SK-N-SH (cell line): ENCODE measurements at regions not wholly inside any gene's neighbourhood (a gene's known extent, or its start where the extent isn't known, plus 50 kb on each side); places are given as distances from the start of the nearest gene placed in this dataset.

ENCODE experiments used
- EP300 ChIP-seq, 2 experiments: IDR thresholded peaks; 2 replicates each; pipeline versions ENCODE4 v1.4.0 to v1.6.1; 2012; ENCODE audit warnings: borderline replicate concordance in 1 of 2, low read depth in 1 of 2, low read length in 1 of 2
- EZH2phosphoT487 ChIP-seq: fragments of 200-600 bp; sonication (generic); IDR thresholded peaks from 2 replicates; pipeline ENCODE4 v1.6.1; 2017; ENCODE audit warnings: low read depth, mixed run types, mild to moderate bottlenecking, antibody characterized with exemption, moderate library complexity, borderline replicate concordance
- FOXJ3 ChIP-seq: sonication (generic); formaldehyde crosslinking; IDR thresholded peaks from 2 replicates; pipeline ENCODE4 v1.5.1; 2020; ENCODE audit warnings: mild to moderate bottlenecking, missing genetic modification reagents
- POLR2AphosphoS5 ChIP-seq: IDR thresholded peaks from 2 replicates; pipeline ENCODE4 v1.6.1; 2012; ENCODE audit warnings: low read depth, low read length
- RXRA ChIP-seq: IDR thresholded peaks from 2 replicates; pipeline ENCODE4 v1.4.0; 2012; ENCODE audit warnings: low read depth, mild to moderate bottlenecking, borderline replicate concordance
- SIN3A ChIP-seq: IDR thresholded peaks from 2 replicates; pipeline ENCODE4 v1.6.1; 2012; ENCODE audit warnings: low read depth, mild to moderate bottlenecking, low read length, moderate library complexity, borderline replicate concordance
- TAF1 ChIP-seq: IDR thresholded peaks from 2 replicates; pipeline ENCODE4 v1.6.1; 2012; ENCODE audit warnings: low read depth, mild to moderate bottlenecking, low read length, moderate library complexity, borderline replicate concordance
- YY1 ChIP-seq: IDR thresholded peaks from 2 replicates; pipeline ENCODE4 v1.4.0; 2012; ENCODE audit warnings: low read depth, mild to moderate bottlenecking
- TF ChIP-seq, protein P1 (sequence below): fragments of 200-600 bp; sonication (generic); IDR thresholded peaks from 2 replicates; pipeline ENCODE4 v1.6.1; 2017; ENCODE audit warnings: antibody characterized with exemption, mild to moderate bottlenecking, moderate library complexity
- TF ChIP-seq, protein P2 (sequence below): IDR thresholded peaks from 2 replicates; pipeline ENCODE4; 2012
- TF ChIP-seq, protein P3 (sequence below): IDR thresholded peaks from 2 replicates; pipeline ENCODE4 v1.6.1; 2012; ENCODE audit warnings: mild to moderate bottlenecking, low read depth, low read length, moderate library complexity

DNA sequence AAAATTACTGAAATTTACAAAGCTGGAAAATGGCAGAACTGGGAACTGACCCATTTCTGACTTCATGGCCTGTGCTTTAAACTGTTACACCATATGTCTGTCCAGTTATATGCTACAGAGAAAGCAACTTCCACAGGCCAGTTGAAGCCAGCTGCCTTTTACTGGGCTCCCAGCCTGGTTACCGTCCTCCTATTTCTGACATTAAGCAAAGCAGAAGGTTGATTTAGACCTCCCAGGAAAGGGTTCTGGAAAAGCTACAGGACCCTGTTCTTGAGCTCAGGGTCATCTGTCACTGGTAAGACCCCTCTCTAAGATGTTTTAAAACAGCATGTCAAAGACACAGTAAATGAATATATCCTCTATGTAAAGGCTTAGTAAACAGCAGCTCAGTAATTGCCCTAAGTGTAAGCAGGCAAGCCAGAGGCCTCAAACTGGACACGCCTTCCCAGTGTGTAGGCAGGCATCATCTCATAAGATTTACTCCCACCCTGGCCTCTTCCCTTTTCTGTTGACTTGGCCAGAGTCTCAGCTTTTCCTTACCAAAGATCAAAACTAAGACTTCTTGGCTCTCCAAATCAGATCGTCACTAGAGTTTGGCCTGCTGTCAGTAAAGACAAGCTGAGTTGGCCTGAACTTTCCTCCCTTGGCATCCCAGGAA is 55.4 kb upstream of the RNU6-8 start:
- TF ChIP-seq, protein P1, sequence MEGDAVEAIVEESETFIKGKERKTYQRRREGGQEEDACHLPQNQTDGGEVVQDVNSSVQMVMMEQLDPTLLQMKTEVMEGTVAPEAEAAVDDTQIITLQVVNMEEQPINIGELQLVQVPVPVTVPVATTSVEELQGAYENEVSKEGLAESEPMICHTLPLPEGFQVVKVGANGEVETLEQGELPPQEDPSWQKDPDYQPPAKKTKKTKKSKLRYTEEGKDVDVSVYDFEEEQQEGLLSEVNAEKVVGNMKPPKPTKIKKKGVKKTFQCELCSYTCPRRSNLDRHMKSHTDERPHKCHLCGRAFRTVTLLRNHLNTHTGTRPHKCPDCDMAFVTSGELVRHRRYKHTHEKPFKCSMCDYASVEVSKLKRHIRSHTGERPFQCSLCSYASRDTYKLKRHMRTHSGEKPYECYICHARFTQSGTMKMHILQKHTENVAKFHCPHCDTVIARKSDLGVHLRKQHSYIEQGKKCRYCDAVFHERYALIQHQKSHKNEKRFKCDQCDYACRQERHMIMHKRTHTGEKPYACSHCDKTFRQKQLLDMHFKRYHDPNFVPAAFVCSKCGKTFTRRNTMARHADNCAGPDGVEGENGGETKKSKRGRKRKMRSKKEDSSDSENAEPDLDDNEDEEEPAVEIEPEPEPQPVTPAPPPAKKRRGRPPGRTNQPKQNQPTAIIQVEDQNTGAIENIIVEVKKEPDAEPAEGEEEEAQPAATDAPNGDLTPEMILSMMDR = no peak
- no peak for TF ChIP-seq SIN3A
- TF ChIP-seq, protein P2, sequence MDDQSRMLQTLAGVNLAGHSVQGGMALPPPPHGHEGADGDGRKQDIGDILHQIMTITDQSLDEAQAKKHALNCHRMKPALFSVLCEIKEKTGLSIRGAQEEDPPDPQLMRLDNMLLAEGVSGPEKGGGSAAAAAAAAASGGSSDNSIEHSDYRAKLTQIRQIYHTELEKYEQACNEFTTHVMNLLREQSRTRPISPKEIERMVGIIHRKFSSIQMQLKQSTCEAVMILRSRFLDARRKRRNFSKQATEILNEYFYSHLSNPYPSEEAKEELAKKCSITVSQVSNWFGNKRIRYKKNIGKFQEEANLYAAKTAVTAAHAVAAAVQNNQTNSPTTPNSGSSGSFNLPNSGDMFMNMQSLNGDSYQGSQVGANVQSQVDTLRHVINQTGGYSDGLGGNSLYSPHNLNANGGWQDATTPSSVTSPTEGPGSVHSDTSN = no peak
- TF ChIP-seq EZH2phosphoT487 = no peak
- no peak for TF ChIP-seq POLR2AphosphoS5
- TF ChIP-seq TAF1 = no peak
- TF ChIP-seq, protein P3, sequence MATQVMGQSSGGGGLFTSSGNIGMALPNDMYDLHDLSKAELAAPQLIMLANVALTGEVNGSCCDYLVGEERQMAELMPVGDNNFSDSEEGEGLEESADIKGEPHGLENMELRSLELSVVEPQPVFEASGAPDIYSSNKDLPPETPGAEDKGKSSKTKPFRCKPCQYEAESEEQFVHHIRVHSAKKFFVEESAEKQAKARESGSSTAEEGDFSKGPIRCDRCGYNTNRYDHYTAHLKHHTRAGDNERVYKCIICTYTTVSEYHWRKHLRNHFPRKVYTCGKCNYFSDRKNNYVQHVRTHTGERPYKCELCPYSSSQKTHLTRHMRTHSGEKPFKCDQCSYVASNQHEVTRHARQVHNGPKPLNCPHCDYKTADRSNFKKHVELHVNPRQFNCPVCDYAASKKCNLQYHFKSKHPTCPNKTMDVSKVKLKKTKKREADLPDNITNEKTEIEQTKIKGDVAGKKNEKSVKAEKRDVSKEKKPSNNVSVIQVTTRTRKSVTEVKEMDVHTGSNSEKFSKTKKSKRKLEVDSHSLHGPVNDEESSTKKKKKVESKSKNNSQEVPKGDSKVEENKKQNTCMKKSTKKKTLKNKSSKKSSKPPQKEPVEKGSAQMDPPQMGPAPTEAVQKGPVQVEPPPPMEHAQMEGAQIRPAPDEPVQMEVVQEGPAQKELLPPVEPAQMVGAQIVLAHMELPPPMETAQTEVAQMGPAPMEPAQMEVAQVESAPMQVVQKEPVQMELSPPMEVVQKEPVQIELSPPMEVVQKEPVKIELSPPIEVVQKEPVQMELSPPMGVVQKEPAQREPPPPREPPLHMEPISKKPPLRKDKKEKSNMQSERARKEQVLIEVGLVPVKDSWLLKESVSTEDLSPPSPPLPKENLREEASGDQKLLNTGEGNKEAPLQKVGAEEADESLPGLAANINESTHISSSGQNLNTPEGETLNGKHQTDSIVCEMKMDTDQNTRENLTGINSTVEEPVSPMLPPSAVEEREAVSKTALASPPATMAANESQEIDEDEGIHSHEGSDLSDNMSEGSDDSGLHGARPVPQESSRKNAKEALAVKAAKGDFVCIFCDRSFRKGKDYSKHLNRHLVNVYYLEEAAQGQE = no peak
- no peak for TF ChIP-seq RXRA
- TF ChIP-seq FOXJ3 (CRISPR knock-in tag) = no peak
- no peak for TF ChIP-seq YY1
- TF ChIP-seq EP300 (IDR thresholded peaks at IDR 0.05; ENCODE audit: borderline replicate concordance in 1 of 2, low read depth in 1 of 2, low read length in 1 of 2) = no peak
